ENCODE measurements at regions not wholly inside any gene's neighbourhood (a gene's known extent, or its start where the extent isn't known, plus 50 kb on each side); places are given as distances from the start of the nearest gene placed in this dataset.

GRCh38 chr1:232259333-232259732 lies 370.6 kb downstream of the SIPA1L2 start:
- no peaks in the 10 kb centered on the region for H3K9me1 ChIP-seq (ENCODE audit: insufficient read depth, low read length)
- no peak overlapping the region for H3K9ac ChIP-seq (ENCODE audit: low read depth, low read length)
- H3K27ac ChIP-seq (ENCODE audit: insufficient read depth, low read length), result no peak overlapping the region
- H2BK5ac ChIP-seq (ENCODE audit: low read depth, low read length, poor library complexity, severe bottlenecking), result no peak overlapping the region
- H2BK120ac ChIP-seq (ENCODE audit: low read depth, low read length), result no peak overlapping the region
- H4K8ac ChIP-seq (ENCODE audit: low read depth in 2 of 2, low read length in 2 of 2), result no peak overlapping the region
- H2BK20ac ChIP-seq (ENCODE audit: low read depth, low read length), result no peak overlapping the region
- H4K20me1 ChIP-seq (ENCODE audit: insufficient read depth, low read length), result no peaks in the 10 kb centered on the region
- TF ChIP-seq CTCF (conservative IDR thresholded peaks at IDR 0.05; ENCODE audit: low read depth, low read length), result no peak
- TF ChIP-seq RFX5 (IDR thresholded peaks at IDR 0.05; ENCODE audit: low read depth, low read length), result no peak
- TF ChIP-seq RCOR1 (IDR thresholded peaks at IDR 0.05; ENCODE audit: insufficient replicate concordance, low read length), result no peak
- TF ChIP-seq MAZ (IDR thresholded peaks at IDR 0.05; ENCODE audit: borderline replicate concordance, low read depth, low read length), result no peak
- TF ChIP-seq USF2 (IDR thresholded peaks at IDR 0.05; ENCODE audit: low read depth, low read length), result no peak
- TF ChIP-seq MXI1 (IDR thresholded peaks at IDR 0.05; ENCODE audit: borderline replicate concordance, low read depth, low read length), result no peak
- H2AK5ac ChIP-seq (ENCODE audit: low read depth, low read length), result no peak overlapping the region
- H2AK9ac ChIP-seq (replicated peaks; ENCODE audit: low read depth, low read length, poor library complexity), result no peak overlapping the region
- peaks cover 5% of the 10 kb centered on the region for H3K27me3 ChIP-seq (ENCODE audit: control insufficient read depth, insufficient read depth, low read length)
- ChIA-PET POLR2A (ENCODE audit: unreplicated experiment) (no interaction called here), CTCF (no interaction called here)
- no peaks in the 10 kb centered on the region for H3K79me1 ChIP-seq (ENCODE audit: low read depth in 1 of 2, low read length in 2 of 2)
- H3K4me1 ChIP-seq (ENCODE audit: control insufficient read depth, insufficient read depth, low read length), result no peaks in the 10 kb centered on the region
- H3K56ac ChIP-seq (ENCODE audit: extremely low read depth, insufficient read depth, low read length), result no peak overlapping the region
- no peak overlapping the region for H2AFZ ChIP-seq (replicated peaks; ENCODE audit: low read length, poor library complexity)
- ATAC-seq (ENCODE audit: low read depth) (no peak), DNase-seq (no peak)
- no peaks in the 10 kb centered on the region for H3K36me3 ChIP-seq (ENCODE audit: control insufficient read depth, insufficient read depth, low read length)
- no peak overlapping the region for H3K23ac ChIP-seq (ENCODE audit: low read depth, low read length)
- dilution Hi-C loops (cut with HindIII; ENCODE audit: low sequenced_read_pairs, unreplicated experiment) (no loop called here), in situ Hi-C loops (cut with MboI; ENCODE audit: low sequenced_read_pairs) (no loop called here), intact Hi-C loops (cut with micrococcal nuclease) (no loop called here)
- WGBS, 2 experiments (ENCODE audit: extremely low coverage in 2 of 2, insufficient read length in 1 of 2), result no CpG with 5 or more reads among the region's 3 CpGs
- H4K5ac ChIP-seq (ENCODE audit: low read depth, low read length), result no peak overlapping the region
- H3K18ac ChIP-seq (ENCODE audit: low read depth, low read length), result no peak overlapping the region
- H3K14ac ChIP-seq (replicated peaks; ENCODE audit: low read depth, low read length), result no peak overlapping the region
- H4K91ac ChIP-seq (ENCODE audit: insufficient read depth, low read depth, low read length), result no peak overlapping the region
- BruUV-seq (replicated peaks), result no TSS peak
- no peak overlapping the region for H3K4me2 ChIP-seq (ENCODE audit: low read depth, low read length)
- H3K4me3 ChIP-seq (ENCODE audit: insufficient read depth, low read depth, low read length), result no peak overlapping the region
- no peak overlapping the region for H2BK15ac ChIP-seq (ENCODE audit: low read depth, low read length)
- no peak overlapping the region for H3K4ac ChIP-seq (ENCODE audit: low read depth, low read length)
- no peaks in the 10 kb centered on the region for H3K9me3 ChIP-seq (ENCODE audit: control insufficient read depth, insufficient read depth, low read length)

All from IMR-90 (cell line).